Posterior vena cava (tissue), 2 donors: ENCODE measurements at regions not wholly inside any gene's neighbourhood (a gene's known extent, or its start where the extent isn't known, plus 50 kb on each side); places are given as distances from the start of the nearest gene placed in this dataset.

Source experiments
- DNase-seq: peaks from one replicate; pipeline ENCODE4 v3.0.0-alpha.2; 2020; ENCODE audit warnings: low spot score
- intact Hi-C, 2 donors: fragments of 100-400 bp; cut with DNase I; formaldehyde crosslinking; loops; one replicate each; pipeline versions ENCODE4 v1.14.1 to v1.14.2; 2022 to 2023
- donor health status: DM: yes; HTN: yes; CAD: no.
- donor health status: DM: yes; HTN: yes; CAD: no.

GRCh38 chr17:33464669-33465280 lies 171.7 kb upstream of the ASIC2 start:
- no peak for DNase-seq
- intact Hi-C loops, result no loop called here

GRCh38 chr17:33469421-33469820 lies 176.3 kb upstream of the ASIC2 start:
- DNase-seq, result no peak
- intact Hi-C loops, result no loop called here

- no peak for DNase-seq
- intact Hi-C loops, result no loop called here
These were observed 176.8 kb upstream of the ASIC2 start for GRCh38 chr17:33469911-33470310.

DNA sequence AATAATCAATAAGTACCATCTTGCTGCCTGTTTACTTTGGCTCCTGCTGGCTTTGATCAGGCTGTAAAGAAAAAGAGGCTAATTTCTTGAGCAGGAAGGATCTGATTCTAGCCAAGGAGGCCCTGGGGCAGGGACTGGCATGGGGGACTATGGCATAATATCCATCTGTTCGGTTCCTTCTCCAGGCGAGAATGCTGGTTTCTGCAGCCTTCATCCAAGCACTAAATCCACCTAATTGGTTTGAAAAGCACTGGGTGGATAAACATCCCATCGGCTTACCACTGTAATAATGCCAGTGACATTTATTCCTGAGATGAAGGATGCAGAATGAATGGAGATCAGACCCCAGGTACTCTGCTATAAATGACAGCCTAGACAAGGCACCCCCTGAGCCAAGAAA lies 180.0 kb upstream of the ASIC2 start:
- DNase-seq, result no peak
- intact Hi-C loops, result no loop called here

GRCh38 chr17:33474789-33475188 lies 181.7 kb upstream of the ASIC2 start:
- intact Hi-C loops, result no loop called here
- DNase-seq, result no peak

DNA sequence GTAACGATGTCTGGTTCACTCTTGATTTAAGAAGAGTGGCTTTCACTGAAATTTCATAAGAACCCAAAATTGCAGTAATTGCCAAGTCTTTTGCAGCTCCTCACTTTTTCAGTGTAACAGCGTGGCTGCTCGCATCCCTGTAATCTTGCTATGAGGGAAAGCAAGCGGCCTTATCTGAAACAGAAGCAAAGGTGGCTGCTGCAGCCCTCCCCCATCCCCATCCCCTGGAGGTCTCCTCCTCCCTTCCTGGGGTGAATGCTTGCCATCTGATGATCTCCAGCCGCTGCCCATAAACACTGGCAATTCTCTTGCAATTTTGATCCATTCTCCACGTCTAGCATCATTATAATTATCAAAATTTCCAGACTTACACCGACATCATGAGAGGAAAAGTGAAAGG lies 182.5 kb upstream of the ASIC2 start:
- intact Hi-C loops, result no loop called here
- DNase-seq, result no peak

DNA sequence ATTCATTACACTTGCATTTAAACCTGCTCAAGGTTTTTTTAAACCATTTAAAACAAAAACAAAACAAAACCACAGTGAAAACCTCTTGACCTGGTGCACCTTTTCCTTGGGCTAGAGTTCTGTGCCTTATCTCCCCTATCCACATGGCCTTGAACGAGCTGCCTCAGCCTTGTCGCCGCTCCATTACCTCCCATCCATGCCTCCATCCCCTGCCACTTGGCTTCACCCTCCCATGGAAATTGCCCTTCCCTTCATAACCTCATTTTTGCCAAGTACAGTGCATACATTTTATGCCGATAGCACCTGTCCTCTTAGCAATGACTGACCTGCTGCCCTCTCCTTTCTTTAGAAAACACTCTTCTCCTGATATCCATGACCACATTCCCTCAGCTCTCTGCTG lies 188.6 kb upstream of the ASIC2 start:
- intact Hi-C loops, result no loop called here

DNA sequence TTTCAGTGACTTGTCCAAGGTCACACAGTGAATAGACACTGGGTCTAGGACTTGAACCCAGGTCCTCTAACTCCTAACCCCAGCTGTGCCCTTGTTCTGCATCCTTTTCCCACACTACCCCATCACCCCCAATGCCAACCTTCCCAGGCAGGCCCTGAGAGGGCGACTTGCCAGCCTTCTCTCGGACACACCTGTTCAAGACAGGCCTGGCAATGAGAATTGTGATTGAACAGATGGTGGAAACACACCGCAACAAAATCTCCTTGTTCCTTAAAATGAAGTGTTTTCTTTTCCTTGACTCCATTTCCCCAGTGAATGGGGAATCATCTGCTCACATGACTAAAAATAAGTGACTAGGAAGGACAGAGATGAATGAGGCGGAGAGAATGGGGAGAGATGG lies 189.5 kb upstream of the ASIC2 start:
- intact Hi-C loops, result no loop called here
- DNase-seq, result no peak

More for the DNA sequence above, 188.6 kb upstream of the ASIC2 start:
- DNase-seq, result no peak

DNA sequence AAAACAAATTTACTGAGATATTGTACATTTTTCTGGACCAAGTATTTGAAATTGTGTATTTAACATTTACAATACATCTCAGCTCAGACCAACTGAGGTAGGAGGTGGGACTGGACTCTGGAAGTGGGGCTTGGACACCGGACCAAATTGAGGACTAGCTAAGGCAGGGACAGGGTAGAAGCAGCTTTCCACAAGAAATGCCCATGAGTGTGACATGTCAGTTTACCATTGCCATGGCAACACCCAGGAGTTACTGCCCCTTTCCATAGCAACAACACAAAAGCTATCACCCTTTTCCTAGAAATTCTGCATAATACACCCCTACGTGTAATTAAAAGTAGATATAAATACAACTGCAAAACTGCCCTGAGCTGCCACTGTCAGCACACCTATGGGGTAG lies 191.5 kb upstream of the ASIC2 start:
- intact Hi-C loops, result no loop called here
- DNase-seq, result no peak

DNA sequence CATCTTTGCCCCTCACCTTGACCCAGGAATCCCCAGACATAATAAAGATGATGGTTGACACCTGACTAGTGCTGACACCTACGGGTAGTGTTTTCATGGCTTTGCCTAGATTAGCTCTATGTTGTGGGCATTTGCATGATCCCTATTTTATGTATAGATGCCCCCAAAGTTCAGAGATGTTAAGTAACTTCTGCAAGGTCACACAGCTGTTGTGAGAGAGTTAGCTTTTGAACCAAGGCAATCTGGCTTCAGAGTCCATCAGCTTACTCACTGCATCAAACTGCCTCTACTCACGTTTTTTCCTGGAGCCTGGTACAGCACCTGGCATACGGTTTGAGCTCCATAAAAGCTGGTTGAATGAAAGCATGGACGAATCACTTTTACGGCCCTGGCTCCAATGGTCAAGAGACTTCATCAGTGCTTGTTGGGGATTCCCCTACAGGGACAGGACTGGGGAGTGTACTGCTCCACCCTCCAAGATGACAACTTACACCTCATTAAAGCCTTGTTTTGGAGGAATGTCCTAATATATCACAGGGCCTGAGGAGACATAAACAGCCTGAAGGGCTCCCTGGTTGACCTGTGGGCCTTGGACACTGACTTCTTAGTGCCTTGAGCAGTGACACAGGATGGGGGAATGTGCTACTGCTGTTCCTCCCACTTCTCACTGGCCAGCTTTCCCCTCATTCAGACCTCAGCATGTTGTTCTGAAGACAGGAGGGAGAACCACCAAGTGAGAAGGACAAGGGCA lies 193.2 kb upstream of the ASIC2 start:
- intact Hi-C loops, result no loop called here

GRCh38 chr17:33487187-33487879 lies 194.2 kb upstream of the ASIC2 start:
- intact Hi-C loops, result no loop called here

More for the DNA sequence above, 193.2 kb upstream of the ASIC2 start:
- no peak for DNase-seq

GRCh38 chr17:33491871-33492481 lies 198.9 kb upstream of the ASIC2 start:
- no peak for DNase-seq
- intact Hi-C loops, result no loop called here

More at GRCh38 chr17:33487187-33487879, 194.2 kb upstream of the ASIC2 start:
- no peak for DNase-seq

DNA sequence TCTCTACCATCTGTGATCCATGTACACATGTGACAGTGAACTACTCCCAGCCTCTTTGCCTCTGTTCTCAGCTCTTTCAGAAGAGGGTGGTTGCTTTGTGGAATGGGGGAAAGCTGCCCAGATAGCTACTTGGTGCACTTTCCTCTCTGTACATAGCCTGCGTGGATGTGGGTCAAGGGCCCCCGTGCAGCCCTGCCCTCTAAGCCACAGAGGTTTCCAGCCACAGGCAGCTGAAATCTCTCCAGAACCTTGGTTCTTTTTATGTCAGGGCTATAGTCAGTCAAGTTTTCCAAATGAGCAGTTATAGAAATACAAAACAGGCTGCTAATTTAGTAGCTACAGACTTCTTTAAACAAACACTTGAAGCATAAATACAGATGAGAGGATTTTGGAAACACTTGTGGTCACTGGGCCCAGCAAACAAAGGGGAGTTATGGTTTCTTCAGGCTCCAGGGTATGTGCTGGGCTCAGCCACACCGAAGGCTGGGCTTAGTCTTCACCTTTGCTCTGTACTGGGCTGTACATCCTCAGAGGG lies 199.7 kb upstream of the ASIC2 start:
- no peak for DNase-seq

GRCh38 chr17:33493566-33493965 lies 200.5 kb upstream of the ASIC2 start:
- intact Hi-C loops, result no loop called here
- no peak for DNase-seq

More for the DNA sequence above, 199.7 kb upstream of the ASIC2 start:
- intact Hi-C loops, result no loop called here

DNA sequence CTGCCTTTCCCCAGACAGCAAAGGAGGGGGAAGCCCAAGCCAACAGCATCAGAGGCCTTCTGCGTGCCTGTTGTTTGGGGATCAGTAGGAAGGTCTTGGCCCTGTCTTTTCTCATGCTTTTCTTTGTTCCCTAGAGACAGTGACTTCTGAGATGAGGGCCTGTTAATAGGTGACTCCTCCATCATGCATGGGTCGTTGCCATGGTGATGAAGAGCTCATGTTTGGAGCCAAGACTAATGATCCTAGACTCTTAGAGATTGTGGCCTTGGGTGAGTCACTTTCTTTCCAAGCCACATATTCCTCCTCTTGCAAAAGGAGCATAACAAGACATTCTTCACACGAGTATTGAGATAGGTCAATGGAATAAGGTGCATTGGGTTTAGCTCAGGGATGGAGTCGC lies 201.1 kb upstream of the ASIC2 start:
- intact Hi-C loops, result no loop called here
- DNase-seq, result no peak

DNA sequence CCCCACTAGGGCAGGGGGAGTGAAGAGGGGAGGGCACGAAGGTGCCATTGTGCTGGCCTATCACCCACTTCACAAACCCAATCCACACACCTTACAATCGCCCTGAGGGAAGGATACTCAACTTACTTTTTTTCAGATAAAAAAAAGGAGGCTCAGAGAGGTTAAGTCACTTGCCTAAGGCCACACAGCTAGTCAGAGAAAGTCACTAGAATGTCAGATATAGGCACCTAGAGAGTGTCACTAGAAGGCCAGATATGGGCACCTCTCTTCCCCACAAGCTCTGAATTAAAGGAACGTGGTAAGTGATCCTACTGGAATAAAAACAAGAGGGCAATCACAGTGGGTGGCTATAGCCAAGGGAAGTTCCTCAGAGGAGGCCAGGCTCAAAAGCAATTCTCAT lies 204.5 kb upstream of the ASIC2 start:
- DNase-seq, result no peak
- intact Hi-C loops, result no loop called here

- DNase-seq, result no peak
- intact Hi-C loops, result no loop called here
These were observed 205.0 kb upstream of the ASIC2 start for GRCh38 chr17:33498069-33498468.

DNA sequence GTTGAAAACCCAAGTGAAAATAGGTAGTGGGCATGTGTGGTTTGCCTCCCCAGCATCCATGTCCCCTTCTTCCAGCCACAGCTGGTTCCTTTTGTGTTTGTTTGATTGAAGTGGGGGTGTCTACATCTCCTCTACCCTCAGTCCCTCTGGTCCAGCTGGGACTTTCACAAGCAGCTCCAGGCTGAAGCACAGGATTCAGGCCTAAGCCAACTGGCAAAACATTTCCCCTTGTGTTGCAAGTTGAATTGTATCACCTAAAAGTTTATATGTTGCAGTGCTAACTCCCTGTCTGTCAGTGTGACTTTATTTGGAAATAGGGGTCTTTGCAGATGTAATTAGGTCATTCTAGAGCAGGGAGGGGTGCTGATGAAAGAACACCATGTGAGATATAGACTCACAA lies 205.9 kb upstream of the ASIC2 start:
- DNase-seq, result no peak
- intact Hi-C loops, result no loop called here

GRCh38 chr17:33500151-33500550 lies 207.1 kb upstream of the ASIC2 start:
- DNase-seq, result no peak
- intact Hi-C loops, result no loop called here

DNA sequence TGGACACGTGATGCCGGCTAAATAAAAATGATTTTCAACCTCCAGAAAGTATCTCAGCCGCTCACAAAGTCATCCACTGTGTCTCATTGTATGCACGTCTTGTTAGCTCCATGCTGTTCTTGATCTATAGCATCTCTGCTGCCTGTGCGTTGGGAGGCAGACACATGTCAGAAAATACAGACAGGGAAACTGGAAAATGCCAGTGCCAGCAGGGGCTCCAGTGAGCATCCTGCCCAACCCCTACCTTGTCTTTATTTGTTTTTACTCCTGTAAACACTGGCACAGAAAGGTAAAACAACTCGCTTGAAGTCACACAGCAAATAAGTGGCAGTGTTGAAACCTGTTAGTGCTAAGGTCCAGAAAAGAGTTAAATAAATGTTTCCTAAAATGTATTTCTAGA lies 208.1 kb upstream of the ASIC2 start:
- DNase-seq, result no peak
- intact Hi-C loops, result no loop called here
